GM12878 (cell line): ENCODE measurements at regions not wholly inside any gene's neighbourhood (a gene's known extent, or its start where the extent isn't known, plus 50 kb on each side); places are given as distances from the start of the nearest gene placed in this dataset.
"Not testable (repeated sequence)": the region's sequence is repeated elsewhere in the genome, so short reads cannot be mapped to it uniquely, and the experiment has no call there.

Experiments
- ATAC-seq: fragments of 200-7000 bp; cut with Tn5 transposase; 3 replicates; pipeline ENCODE4 v1.9.1; 2020; ENCODE audit warnings: mild to moderate bottlenecking, moderate library complexity
- BruUV-seq: library from RNA; stranded (reverse); fragments of 400-500 nt; replicated peaks from 2 replicates; lab custom pipeline; 2021; lab: Mats Ljungman, UMichigan
- CTCF ChIA-PET: fragments of 300-600 bp; sonication (Branson Sonifier 250); formaldehyde crosslinking; extraction: SDS; loops from one replicate; lab custom pipeline; 2021; ENCODE audit warnings: inconsistent platforms; lab: Yijun Ruan, JAX
- POLR2A ChIA-PET: fragments of 350-600 bp; formaldehyde crosslinking; extraction: SDS; loops from one replicate; lab custom pipeline; 2021; ENCODE audit warnings: inconsistent platforms; lab: Charles Lee
- RAD21 ChIA-PET: fragments of 300-600 bp; sonication (Branson Sonifier 250); formaldehyde crosslinking; loops from one replicate; lab custom pipeline; 2023; ENCODE audit warnings: antibody characterized with exemption; ENCODE audit not compliant: unreplicated experiment; lab: Charles Lee
- SMC1A ChIA-PET: fragments of 300-600 bp; sonication (Branson Sonifier 250); formaldehyde crosslinking; loops from one replicate; lab custom pipeline; 2023; ENCODE audit not compliant: unreplicated experiment, uncharacterized antibody; lab: Charles Lee
- DNase-seq: peaks from one replicate; pipeline ENCODE4 v3.0.0-alpha.2; 2011; ENCODE audit warnings: low read depth, low spot score
- FAIRE-seq: peaks from 3 replicates; lab custom pipeline; 2011; peaks lifted over from hg19 to GRCh38; lab: Jason Lieb, UNC
- H2AFZ ChIP-seq: 2 replicates; pipeline ENCODE4 v1.6.0; 2011; ENCODE audit warnings: low read depth, low read length, control low read depth; ENCODE audit not compliant: control insufficient read depth
- H3K27ac ChIP-seq: 2 replicates; pipeline ENCODE4 v1.5.1; 2011; ENCODE audit warnings: control low read depth; ENCODE audit not compliant: control insufficient read depth, insufficient read depth
- H3K27me3 ChIP-seq, 2 experiments: replicated peaks in 1 of 2; 2 replicates each; pipeline versions ENCODE4 v1.6.0 to v1.6.1; 2011; ENCODE audit warnings: low read length in 1 of 2; ENCODE audit not compliant: control insufficient read depth in 2 of 2, insufficient read depth in 2 of 2
- H3K36me3 ChIP-seq, 2 experiments: 2 replicates each; pipeline ENCODE4 v1.5.1; 2011; ENCODE audit warnings: low read length in 1 of 2; ENCODE audit not compliant: control insufficient read depth in 2 of 2, insufficient read depth in 2 of 2
- H3K4me1 ChIP-seq: 2 replicates; pipeline ENCODE4 v1.6.1; 2011; ENCODE audit warnings: mild to moderate bottlenecking, low read length, moderate library complexity, mixed read lengths; ENCODE audit not compliant: control insufficient read depth, insufficient read depth
- H3K4me2 ChIP-seq: 2 replicates; pipeline ENCODE4 v1.6.0; 2011; ENCODE audit warnings: control low read depth; ENCODE audit not compliant: control insufficient read depth, insufficient read depth
- H3K4me3 ChIP-seq: fragments of 200-600 bp; sonication (generic); 2 replicates; pipeline ENCODE4 v1.5.1; 2016
- H3K79me2 ChIP-seq: 2 replicates; pipeline ENCODE4 v1.6.0; 2011; ENCODE audit warnings: low read length; ENCODE audit not compliant: control insufficient read depth, insufficient read depth
- H3K9ac ChIP-seq: 2 replicates; pipeline ENCODE4 v1.8.0; 2011; ENCODE audit warnings: low read length, control low read depth, mixed read lengths; ENCODE audit not compliant: control insufficient read depth, insufficient read depth
- H3K9me3 ChIP-seq: replicated peaks from 3 replicates; pipeline ENCODE4 v1.5.1; 2011; ENCODE audit warnings: mild to moderate bottlenecking, low read length; ENCODE audit not compliant: control insufficient read depth, insufficient read depth
- H4K20me1 ChIP-seq: 2 replicates; pipeline ENCODE4 v1.6.0; 2011; ENCODE audit not compliant: control insufficient read depth, insufficient read depth
- HCFC1 ChIP-seq: fragments of 150-350 bp; IDR thresholded peaks from 2 replicates; pipeline ENCODE4 v1.6.1; 2014; ENCODE audit warnings: low read length
- JUNB ChIP-seq: IDR thresholded peaks from 2 replicates; pipeline ENCODE4 v1.6.1; 2016; ENCODE audit warnings: antibody characterized with exemption, mild to moderate bottlenecking
- MEF2A ChIP-seq: IDR thresholded peaks from 2 replicates; pipeline ENCODE4 v1.6.1; 2011; ENCODE audit warnings: low read depth, mild to moderate bottlenecking, low read length, moderate library complexity; ENCODE audit not compliant: insufficient read depth
- PAX5 ChIP-seq: IDR thresholded peaks from 2 replicates; pipeline ENCODE4 v1.6.1; 2011; ENCODE audit warnings: low read depth, low read length, borderline replicate concordance
- PML ChIP-seq: IDR thresholded peaks from 2 replicates; pipeline ENCODE4 v1.6.1; 2012; ENCODE audit warnings: low read length, inconsistent platforms
- SRF ChIP-seq, 2 experiments: IDR thresholded peaks; 2 replicates each; pipeline ENCODE4 v1.6.1; 2011; ENCODE audit warnings: low read depth in 2 of 2, low read length in 2 of 2, mild to moderate bottlenecking in 1 of 2, moderate library complexity in 1 of 2
- ZNF24 ChIP-seq: fragments of 450-650 bp; IDR thresholded peaks from 2 replicates; pipeline ENCODE4 v1.6.1; 2017; ENCODE audit warnings: antibody characterized with exemption, mild to moderate bottlenecking
- WGBS: methylation state at CpG from one replicate; pipeline ENCODE4 v1.1.6; 2016; ENCODE audit warnings: low lambda C conversion rate; ENCODE audit not compliant: insufficient replicate concordance, insufficient coverage; ENCODE audit errors: missing lambda C conversion rate; 5-methylcytosine and 5-hydroxymethylcytosine counted together
- in situ Hi-C: fragments of 300-500 bp; cut with MboI; formaldehyde crosslinking; loops from 9 replicates; pipeline ENCODE4 v1.14.3; 2018; ENCODE audit warnings: mixed read lengths
- intact Hi-C: fragments of 100-400 bp; cut with micrococcal nuclease; formaldehyde crosslinking; loops from one replicate; pipeline ENCODE4 v1.14.2; 2022; ENCODE audit not compliant: unreplicated experiment

GRCh38 chr7:19554581-19554980 lies 154.3 kb downstream of the POLR1F start (continued):
- TF ChIP-seq PML (no peak), SRF (IDR thresholded peaks at IDR 0.05; ENCODE audit: low read depth in 2 of 2, low read length in 2 of 2) (no peak)

GRCh38 chr7:19552576-19552975 lies 156.3 kb downstream of the POLR1F start:
- TF ChIP-seq MEF2A = no peak
- TF ChIP-seq PAX5 = no peak
- TF ChIP-seq JUNB = peak; percentile 40
- TF ChIP-seq ZNF24 = peak; percentile 39; the same call in 1 of the 2 replicates
- no peak for TF ChIP-seq HCFC1
- Histone ChIP-seq H4K20me1 (no peaks in the 10 kb centered on the region), H3K36me3 (no peaks in the 10 kb centered on the region), H3K79me2 (no peaks in the 10 kb centered on the region), H2AFZ (no peak overlapping the region), H3K4me2 (no peak overlapping the region), H3K4me1 (no peaks in the 10 kb centered on the region), H3K27ac (no peak overlapping the region), H3K9ac (no peak overlapping the region), H3K4me3 (no peak overlapping the region), H3K27me3 (no peaks in the 10 kb centered on the region), H3K9me3 (no peaks in the 10 kb centered on the region)
- ATAC-seq = peak; percentile 53
- WGBS = 0% methylated on average over 2 of the region's 2 CpGs
- intact Hi-C loops = no loop called here
- SMC1A ChIA-PET = no interaction called here
- no peak for DNase-seq
- POLR2A ChIA-PET = no interaction called here
- FAIRE-seq = no peak
- no TSS peak for BruUV-seq
- in situ Hi-C loops = no loop called here
- RAD21 ChIA-PET = no interaction called here
- CTCF ChIA-PET = no interaction called here

GRCh38 chr7:19549246-19549645 lies 159.6 kb downstream of the POLR1F start:
- H3K4me2 ChIP-seq, H3K36me3 ChIP-seq, H3K27me3 ChIP-seq, H4K20me1 ChIP-seq, POLR2A ChIA-PET, H3K9ac ChIP-seq, H3K9me3 ChIP-seq, RAD21 ChIA-PET, BruUV-seq, DNase-seq, H3K4me1 ChIP-seq, intact Hi-C loops, H3K79me2 ChIP-seq, CTCF ChIA-PET, H2AFZ ChIP-seq, ATAC-seq, FAIRE-seq, H3K27ac ChIP-seq, in situ Hi-C loops, H3K4me3 ChIP-seq: not testable (repeated sequence)
- SMC1A ChIA-PET = interaction anchor here (1.2 kb wide), 1 partner anchor 21 kb away, joined by 3 read pairs; no protein-coding TSS in a partner anchor
- WGBS = 0% methylated on average over 4 of the region's 5 CpGs
